ENCODE measurements at regions not wholly inside any gene's neighbourhood (a gene's known extent, or its start where the extent isn't known, plus 50 kb on each side); places are given as distances from the start of the nearest gene placed in this dataset.

GRCh38 chr5:116738239-116738614 lies 163.6 kb upstream of the SEMA6A start:
- TF ChIP-seq EZH2 (IDR thresholded peaks at IDR 0.05) (no peak), CTCF (IDR thresholded peaks at IDR 0.05) (no peak), EZH2phosphoT487 (IDR thresholded peaks at IDR 0.05) (no peak)

All from neural progenitor cell (in vitro differentiated cells).